IMR-90 (cell line): ENCODE measurements at regions not wholly inside any gene's neighbourhood (a gene's known extent, or its start where the extent isn't known, plus 50 kb on each side); places are given as distances from the start of the nearest gene placed in this dataset.

Experiments used
- ATAC-seq: fragments of 200-7000 bp; cut with Tn5 transposase; 2 replicates; pipeline ENCODE4 v1.9.1; 2020; ENCODE audit warnings: low read depth, mild to moderate bottlenecking, moderate library complexity
- BruUV-seq: library from RNA; stranded (reverse); fragments of 400-500 nt; replicated peaks from 2 replicates; lab custom pipeline; 2021; lab: Mats Ljungman, UMichigan
- CTCF ChIA-PET: fragments of 300-600 bp; formaldehyde crosslinking; extraction: SDS; loops from one replicate; lab custom pipeline; 2021; ENCODE audit warnings: antibody characterized with exemption; lab: Yijun Ruan, JAX
- POLR2A ChIA-PET: fragments of 300-600 bp; sonication (Branson Sonifier 250); formaldehyde crosslinking; loops from one replicate; lab custom pipeline; 2022; ENCODE audit warnings: antibody characterized with exemption; ENCODE audit not compliant: unreplicated experiment; lab: Charles Lee
- DNase-seq: peaks from one replicate; pipeline ENCODE4 v3.0.0; 2013
- H2AFZ ChIP-seq: replicated peaks from 2 replicates; pipeline ENCODE3; 2013; ENCODE audit warnings: low read length, mild to moderate bottlenecking; ENCODE audit not compliant: poor library complexity
- H2AK5ac ChIP-seq: 2 replicates; pipeline ENCODE4 v1.6.1; 2013; ENCODE audit warnings: low read depth, low read length, inconsistent platforms
- H2AK9ac ChIP-seq: replicated peaks from 2 replicates; pipeline ENCODE3; 2013; ENCODE audit warnings: mild to moderate bottlenecking, low read depth, low read length, moderate library complexity; ENCODE audit not compliant: poor library complexity
- H2BK120ac ChIP-seq: 2 replicates; pipeline ENCODE4 v1.6.1; 2013; ENCODE audit warnings: low read depth, low read length, inconsistent platforms
- H2BK15ac ChIP-seq: 3 replicates; pipeline ENCODE4 v1.6.1; 2013; ENCODE audit warnings: low read depth, low read length, inconsistent platforms
- H2BK20ac ChIP-seq: 2 replicates; pipeline ENCODE4 v1.6.1; 2013; ENCODE audit warnings: low read depth, mild to moderate bottlenecking, inconsistent platforms, low read length, moderate library complexity
- H2BK5ac ChIP-seq: 2 replicates; pipeline ENCODE4 v1.6.1; 2013; ENCODE audit warnings: mild to moderate bottlenecking, low read depth, low read length, inconsistent platforms; ENCODE audit not compliant: poor library complexity, severe bottlenecking
- H3K14ac ChIP-seq: replicated peaks from 2 replicates; pipeline ENCODE4 v1.6.1; 2013; ENCODE audit warnings: low read depth, low read length, inconsistent platforms
- H3K18ac ChIP-seq: 2 replicates; pipeline ENCODE4 v1.6.1; 2013; ENCODE audit warnings: low read depth, low read length, control low read depth
- H3K23ac ChIP-seq: 2 replicates; pipeline ENCODE4 v1.6.1; 2013; ENCODE audit warnings: low read depth, low read length, inconsistent platforms
- H3K27ac ChIP-seq: 2 replicates; pipeline ENCODE4 v1.5.1; 2013; ENCODE audit warnings: mild to moderate bottlenecking, control low read depth, low read length; ENCODE audit not compliant: insufficient read depth
- H3K27me3 ChIP-seq: 2 replicates; pipeline ENCODE4 v1.6.1; 2013; ENCODE audit warnings: low read length; ENCODE audit not compliant: control insufficient read depth, insufficient read depth
- H3K36me3 ChIP-seq: 2 replicates; pipeline ENCODE4 v1.6.1; 2013; ENCODE audit warnings: low read length, mixed read lengths; ENCODE audit not compliant: control insufficient read depth, insufficient read depth
- H3K4ac ChIP-seq: 2 replicates; pipeline ENCODE4 v1.6.1; 2013; ENCODE audit warnings: low read depth, low read length, inconsistent platforms
- H3K4me1 ChIP-seq: 2 replicates; pipeline ENCODE4 v1.6.1; 2013; ENCODE audit warnings: low read length, mixed read lengths; ENCODE audit not compliant: control insufficient read depth, insufficient read depth
- H3K4me2 ChIP-seq: 2 replicates; pipeline ENCODE4 v1.6.1; 2013; ENCODE audit warnings: low read depth, mild to moderate bottlenecking, control low read depth, low read length, moderate library complexity
- H3K4me3 ChIP-seq: 2 replicates; pipeline ENCODE4 v1.5.1; 2013; ENCODE audit warnings: low read depth, mild to moderate bottlenecking, control low read depth, low read length, moderate library complexity; ENCODE audit not compliant: insufficient read depth
- H3K56ac ChIP-seq: 2 replicates; pipeline ENCODE4 v1.6.1; 2013; ENCODE audit warnings: low read length, inconsistent platforms; ENCODE audit not compliant: insufficient read depth; ENCODE audit errors: extremely low read depth
- H3K79me1 ChIP-seq, 2 experiments: 2 replicates each; pipeline ENCODE4 v1.6.1; 2013; ENCODE audit warnings: low read length in 2 of 2, inconsistent platforms in 1 of 2, low read depth in 1 of 2
- H3K9ac ChIP-seq: 2 replicates; pipeline ENCODE4 v1.6.1; 2013; ENCODE audit warnings: low read depth, low read length, control low read depth
- H3K9me1 ChIP-seq: 2 replicates; pipeline ENCODE4 v1.6.1; 2013; ENCODE audit warnings: low read length, inconsistent platforms; ENCODE audit not compliant: insufficient read depth
- H3K9me3 ChIP-seq: 2 replicates; pipeline ENCODE4 v1.6.1; 2013; ENCODE audit warnings: low read length; ENCODE audit not compliant: control insufficient read depth, insufficient read depth
- H4K20me1 ChIP-seq: 2 replicates; pipeline ENCODE4 v1.6.1; 2013; ENCODE audit warnings: low read length, inconsistent platforms; ENCODE audit not compliant: insufficient read depth
- H4K5ac ChIP-seq: 2 replicates; pipeline ENCODE4 v1.6.1; 2013; ENCODE audit warnings: mild to moderate bottlenecking, low read depth, low read length, control low read depth
- H4K8ac ChIP-seq, 2 experiments: 2 replicates each; pipeline ENCODE4 v1.6.1; 2013; ENCODE audit warnings: low read depth in 2 of 2, low read length in 2 of 2, control low read depth in 1 of 2, inconsistent platforms in 1 of 2
- H4K91ac ChIP-seq: 2 replicates; pipeline ENCODE4 v1.6.1; 2013; ENCODE audit warnings: low read depth, low read length, inconsistent platforms; ENCODE audit not compliant: insufficient read depth
- NFE2L2 ChIP-seq: fragments of 150-350 bp; IDR thresholded peaks from 2 replicates; pipeline ENCODE4 v1.6.1; 2016; ENCODE audit warnings: low read depth, mild to moderate bottlenecking, low read length
- WGBS, 2 experiments: methylation state at CpG; one replicate each; pipeline versions ENCODE4 v1.1.5 to v1.1.7; 2013; ENCODE audit warnings: missing lambda C conversion rate in 2 of 2; ENCODE audit not compliant: insufficient read length in 1 of 2; ENCODE audit errors: extremely low coverage in 2 of 2; 5-methylcytosine and 5-hydroxymethylcytosine counted together
- dilution Hi-C: fragments of 300-500 bp; cut with HindIII; formaldehyde crosslinking; loops from one replicate; pipeline ENCODE4 v1.14.3; 2018; ENCODE audit warnings: low sequenced_read_pairs; ENCODE audit not compliant: unreplicated experiment
- in situ Hi-C: fragments of 300-500 bp; cut with MboI; formaldehyde crosslinking; loops from 3 replicates; pipeline ENCODE4 v1.14.3; 2019; ENCODE audit warnings: low sequenced_read_pairs, inconsistent platforms, mixed read lengths
- intact Hi-C: fragments of 100-400 bp; cut with micrococcal nuclease; formaldehyde crosslinking; loops from 2 replicates; pipeline ENCODE4 v1.10.0; 2022

- H2BK15ac ChIP-seq, result no peak overlapping the region
- in situ Hi-C loops, result no loop called here
- no peak overlapping the region for H3K4ac ChIP-seq
- dilution Hi-C loops, result no loop called here
- ChIA-PET POLR2A (no interaction called here), CTCF (no interaction called here)
- H3K9me1 ChIP-seq, result no peaks in the 10 kb centered on the region
- DNase-seq (no peak), ATAC-seq (no peak)
- no peak overlapping the region for H2AK5ac ChIP-seq
- H2BK120ac ChIP-seq, result no peak overlapping the region
- WGBS, 2 experiments, result no CpG with 5 or more reads among the region's 3 CpGs
- H3K56ac ChIP-seq, result no peak overlapping the region
- H3K4me3 ChIP-seq, result no peak overlapping the region
- H3K18ac ChIP-seq, result no peak overlapping the region
- H2AFZ ChIP-seq, result no peak overlapping the region
- intact Hi-C loops, result no loop called here
- H3K4me2 ChIP-seq, result no peak overlapping the region
- no peak overlapping the region for H4K5ac ChIP-seq
- no peak overlapping the region for H3K9ac ChIP-seq
- H2BK5ac ChIP-seq, result no peak overlapping the region
- H3K79me1 ChIP-seq, result no peaks in the 10 kb centered on the region
- H3K23ac ChIP-seq, result no peak overlapping the region
- no peak overlapping the region for H2AK9ac ChIP-seq
- TF ChIP-seq NFE2L2, result no peak
- no peak overlapping the region for H4K8ac ChIP-seq
- no peak overlapping the region for H3K14ac ChIP-seq
- no peak overlapping the region for H4K91ac ChIP-seq
- BruUV-seq, result no TSS peak
- H3K36me3 ChIP-seq, result no peaks in the 10 kb centered on the region
- no peak overlapping the region for H3K27ac ChIP-seq
- H4K20me1 ChIP-seq, result no peaks in the 10 kb centered on the region
- no peaks in the 10 kb centered on the region for H3K27me3 ChIP-seq
- H2BK20ac ChIP-seq, result no peak overlapping the region
- H3K9me3 ChIP-seq, result no peaks in the 10 kb centered on the region
- no peaks in the 10 kb centered on the region for H3K4me1 ChIP-seq
Measured at GRCh38 chrX:26375346-26375745, 159.4 kb downstream of the MAGEB5 start.
